ENCODE measurements at regions not wholly inside any gene's neighbourhood (a gene's known extent, or its start where the extent isn't known, plus 50 kb on each side); places are given as distances from the start of the nearest gene placed in this dataset.

- TF ChIP-seq CTCF (IDR thresholded peaks at IDR 0.05) (no peak), EZH2 (IDR thresholded peaks at IDR 0.05; ENCODE audit: borderline replicate concordance, insufficient read depth, low read depth, low read length, poor library complexity, severe bottlenecking) (no peak)
These were observed 134.1 kb downstream of the NUDT12 start for GRCh38 chr5:103428411-103428871.
